KMS-11 (cell line): ENCODE measurements at regions not wholly inside any gene's neighbourhood (a gene's known extent, or its start where the extent isn't known, plus 50 kb on each side); places are given as distances from the start of the nearest gene placed in this dataset.
A peak's percentile ranks its signal among the peaks of the same experiment; 100 is the strongest.

Source experiments
- H2AFZ ChIP-seq: fragments of 200-600 bp; sonication (generic); 2 replicates; pipeline ENCODE4 v1.6.1; 2016; ENCODE audit warnings: antibody characterized with exemption, mixed run types, low read depth
- H3K27ac ChIP-seq: fragments of 200-600 bp; sonication (generic); 2 replicates; pipeline ENCODE4 v1.6.1; 2016; ENCODE audit warnings: mild to moderate bottlenecking, mixed run types
- H3K27me3 ChIP-seq: fragments of 200-600 bp; sonication (generic); 2 replicates; pipeline ENCODE4 v1.6.1; 2017; ENCODE audit warnings: mild to moderate bottlenecking, low read depth, mixed run types, moderate library complexity; ENCODE audit not compliant: insufficient read depth
- H3K36me3 ChIP-seq: fragments of 200-600 bp; sonication (generic); 2 replicates; pipeline ENCODE4 v1.6.1; 2017; ENCODE audit warnings: mild to moderate bottlenecking, mixed run types; ENCODE audit not compliant: insufficient read depth
- H3K4me1 ChIP-seq: fragments of 200-600 bp; sonication (generic); 2 replicates; pipeline ENCODE4 v1.6.1; 2016; ENCODE audit warnings: mild to moderate bottlenecking, low read depth, mixed run types; ENCODE audit not compliant: poor library complexity, severe bottlenecking
- H3K4me2 ChIP-seq: fragments of 200-600 bp; sonication (generic); 2 replicates; pipeline ENCODE4 v1.7.0; 2016; ENCODE audit warnings: mild to moderate bottlenecking, mixed run types
- H3K4me3 ChIP-seq: fragments of 200-600 bp; sonication (generic); IDR thresholded peaks from 2 replicates; pipeline ENCODE4 v1.6.1; 2017; ENCODE audit warnings: low read depth, low read length, mixed read lengths; ENCODE audit not compliant: insufficient read depth
- H3K79me2 ChIP-seq: fragments of 200-600 bp; sonication (generic); 2 replicates; pipeline ENCODE4 v1.6.1; 2016; ENCODE audit warnings: low read depth, mixed run types; ENCODE audit not compliant: insufficient read depth
- H3K9ac ChIP-seq: fragments of 200-600 bp; sonication (generic); 2 replicates; pipeline ENCODE4 v1.6.1; 2016; ENCODE audit warnings: mild to moderate bottlenecking, mixed run types
- H4K20me1 ChIP-seq: fragments of 200-600 bp; sonication (generic); 2 replicates; pipeline ENCODE4 v1.6.1; 2016; ENCODE audit warnings: mild to moderate bottlenecking, mixed run types; ENCODE audit not compliant: insufficient read depth
- TF ChIP-seq, protein P1 (sequence below): fragments of 200-600 bp; sonication (generic); conservative IDR thresholded peaks from 2 replicates; pipeline ENCODE4 v1.6.1; 2017; ENCODE audit warnings: low read depth, mild to moderate bottlenecking, antibody characterized with exemption, low read length, moderate library complexity, mixed read lengths

DNA sequence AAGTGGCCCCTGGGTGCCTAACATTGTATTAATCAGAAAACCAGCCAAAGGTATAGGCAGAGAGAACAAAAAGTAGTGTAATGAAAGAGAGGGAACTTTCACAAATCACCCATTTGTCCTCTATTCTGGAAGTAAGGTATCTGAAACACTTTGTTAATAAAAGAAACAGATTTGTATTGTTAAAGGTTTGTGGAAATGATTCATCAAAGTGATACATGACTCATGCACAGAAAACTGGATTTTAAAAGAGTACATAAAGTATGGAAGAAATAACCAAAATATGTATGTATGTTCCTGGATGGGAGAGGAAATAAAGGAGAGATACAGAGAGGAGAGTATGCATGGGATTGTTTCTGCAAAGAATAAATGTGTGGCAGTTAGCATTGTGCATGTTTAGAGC, 126.8 kb downstream of the RGS21 start:
- no peak overlapping the region for H3K9ac ChIP-seq
- no peaks in the 10 kb centered on the region for H4K20me1 ChIP-seq
- H3K4me1 ChIP-seq = peaks cover 7% of the 10 kb centered on the region
- no peaks in the 10 kb centered on the region for H3K79me2 ChIP-seq
- no peak overlapping the region for H2AFZ ChIP-seq
- H3K27ac ChIP-seq = no peak overlapping the region
- peaks cover 4% of the 10 kb centered on the region; the same call in 1 of the 2 replicates for H3K36me3 ChIP-seq
- H3K27me3 ChIP-seq = no peaks in the 10 kb centered on the region
- TF ChIP-seq, protein P1, sequence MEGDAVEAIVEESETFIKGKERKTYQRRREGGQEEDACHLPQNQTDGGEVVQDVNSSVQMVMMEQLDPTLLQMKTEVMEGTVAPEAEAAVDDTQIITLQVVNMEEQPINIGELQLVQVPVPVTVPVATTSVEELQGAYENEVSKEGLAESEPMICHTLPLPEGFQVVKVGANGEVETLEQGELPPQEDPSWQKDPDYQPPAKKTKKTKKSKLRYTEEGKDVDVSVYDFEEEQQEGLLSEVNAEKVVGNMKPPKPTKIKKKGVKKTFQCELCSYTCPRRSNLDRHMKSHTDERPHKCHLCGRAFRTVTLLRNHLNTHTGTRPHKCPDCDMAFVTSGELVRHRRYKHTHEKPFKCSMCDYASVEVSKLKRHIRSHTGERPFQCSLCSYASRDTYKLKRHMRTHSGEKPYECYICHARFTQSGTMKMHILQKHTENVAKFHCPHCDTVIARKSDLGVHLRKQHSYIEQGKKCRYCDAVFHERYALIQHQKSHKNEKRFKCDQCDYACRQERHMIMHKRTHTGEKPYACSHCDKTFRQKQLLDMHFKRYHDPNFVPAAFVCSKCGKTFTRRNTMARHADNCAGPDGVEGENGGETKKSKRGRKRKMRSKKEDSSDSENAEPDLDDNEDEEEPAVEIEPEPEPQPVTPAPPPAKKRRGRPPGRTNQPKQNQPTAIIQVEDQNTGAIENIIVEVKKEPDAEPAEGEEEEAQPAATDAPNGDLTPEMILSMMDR = no peak
- H3K4me2 ChIP-seq = no peak overlapping the region
- no peak overlapping the region for H3K4me3 ChIP-seq

DNA sequence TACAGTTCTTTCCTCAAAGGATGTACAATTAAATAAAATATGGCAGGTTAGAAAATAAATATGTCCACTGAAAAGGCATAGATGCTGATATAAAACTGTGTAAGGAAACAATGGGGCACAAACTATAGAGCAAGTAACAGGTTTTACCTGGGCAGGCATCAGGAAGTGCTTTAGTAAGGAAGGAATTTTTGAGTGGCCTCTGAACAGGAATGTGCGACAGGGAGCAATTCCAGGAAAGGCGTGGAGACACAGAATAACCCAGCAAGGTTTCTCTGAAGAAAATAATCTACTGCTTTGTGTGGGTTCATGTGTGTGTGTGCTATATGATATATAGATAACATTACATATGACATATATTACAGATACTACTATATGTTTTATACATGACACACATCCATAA, 128.4 kb downstream of the RGS21 start:
- no peaks in the 10 kb centered on the region for H3K79me2 ChIP-seq
- H3K4me3 ChIP-seq = no peak overlapping the region
- H3K27ac ChIP-seq = no peak overlapping the region
- no peaks in the 10 kb centered on the region for H3K27me3 ChIP-seq
- H2AFZ ChIP-seq = no peak overlapping the region
- H3K4me1 ChIP-seq = peaks cover 7% of the 10 kb centered on the region
- no peak overlapping the region for H3K4me2 ChIP-seq
- peaks cover under 1% of the 10 kb centered on the region; the same call in 1 of the 2 replicates for H3K36me3 ChIP-seq
- TF ChIP-seq, protein P1 = no peak
- no peak overlapping the region for H3K9ac ChIP-seq
- no peaks in the 10 kb centered on the region for H4K20me1 ChIP-seq

DNA sequence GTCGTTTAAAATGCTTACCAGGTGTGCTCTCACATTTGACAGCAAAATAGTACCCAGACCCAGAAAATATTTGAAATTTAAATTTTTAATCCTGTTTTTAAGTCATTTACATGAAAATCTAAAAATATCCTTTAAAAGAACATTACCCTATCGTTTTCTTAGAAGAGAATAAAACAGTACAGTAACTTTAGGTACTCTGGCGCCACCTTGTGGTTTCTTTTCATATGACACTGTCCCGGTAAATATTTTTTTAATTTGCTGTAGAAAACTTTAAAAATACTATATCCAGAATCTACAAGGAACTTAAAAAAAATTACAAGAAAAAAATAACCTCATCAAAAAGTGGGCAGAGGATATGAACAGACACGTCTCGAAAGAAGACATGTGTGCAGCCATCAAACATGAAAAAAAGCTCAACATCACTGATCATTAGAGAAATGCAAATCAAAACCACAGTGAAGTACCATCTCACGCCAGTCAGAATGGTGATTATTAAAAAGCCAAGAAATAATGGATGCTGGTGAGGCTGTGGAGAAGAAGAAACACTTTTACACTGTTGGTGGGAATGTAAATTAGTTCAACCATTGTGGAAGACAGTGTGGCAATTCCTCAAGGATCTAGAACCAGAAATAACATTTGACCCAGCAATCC, 129.2 kb downstream of the RGS21 start:
- H3K27me3 ChIP-seq = no peaks in the 10 kb centered on the region
- H3K4me2 ChIP-seq = no peak overlapping the region
- no peaks in the 10 kb centered on the region for H3K36me3 ChIP-seq
- no peaks in the 10 kb centered on the region for H3K79me2 ChIP-seq
- H3K27ac ChIP-seq = no peak overlapping the region
- no peak overlapping the region for H3K9ac ChIP-seq
- TF ChIP-seq, protein P1 = peak; percentile 99
- H3K4me1 ChIP-seq = peaks cover 7% of the 10 kb centered on the region
- H4K20me1 ChIP-seq = no peaks in the 10 kb centered on the region
- no peak overlapping the region for H3K4me3 ChIP-seq
- 0 out of 2 replicates have a peak overlapping the region, but pooled peaks have one; percentile 0 for H2AFZ ChIP-seq

DNA sequence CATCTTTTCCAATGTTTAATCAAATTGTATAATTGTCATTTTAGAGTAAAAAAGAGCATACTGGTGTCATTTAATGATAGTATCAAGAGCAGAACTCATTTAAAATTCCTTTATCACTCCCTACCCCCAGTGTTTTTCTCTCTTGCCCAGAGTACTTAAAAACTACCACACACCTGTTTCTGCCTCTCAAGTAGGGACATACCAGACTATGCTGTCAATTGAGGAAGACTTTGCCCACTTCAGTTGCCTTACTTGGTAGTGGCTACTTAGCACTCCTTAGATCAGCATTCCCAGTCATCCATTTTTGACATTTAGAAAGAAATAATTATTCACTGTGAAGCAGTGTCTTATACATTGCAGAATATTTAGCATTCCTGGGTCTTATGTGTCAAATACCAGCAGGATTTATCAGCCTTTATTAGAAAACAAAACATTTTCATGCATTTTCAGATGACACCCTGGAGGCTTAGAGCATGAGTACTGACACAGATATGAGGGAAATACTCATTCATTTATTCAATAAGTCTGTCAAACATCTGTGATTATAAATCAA, 127.5 kb upstream of the RGS1 start:
- no peak overlapping the region for H3K4me3 ChIP-seq
- H3K27ac ChIP-seq = no peak overlapping the region
- no peak overlapping the region for H2AFZ ChIP-seq
- no peaks in the 10 kb centered on the region for H4K20me1 ChIP-seq
- H3K79me2 ChIP-seq = no peaks in the 10 kb centered on the region
- H3K36me3 ChIP-seq = no peaks in the 10 kb centered on the region
- no peak overlapping the region for H3K9ac ChIP-seq
- TF ChIP-seq, protein P1 = no peak
- H3K27me3 ChIP-seq = no peaks in the 10 kb centered on the region
- peaks cover 7% of the 10 kb centered on the region for H3K4me1 ChIP-seq
- no peak overlapping the region for H3K4me2 ChIP-seq
